OCI-LY1 (cell line): ENCODE measurements at regions not wholly inside any gene's neighbourhood (a gene's known extent, or its start where the extent isn't known, plus 50 kb on each side); places are given as distances from the start of the nearest gene placed in this dataset.

ENCODE experiments used
- CTCF ChIP-seq: fragments of 200-600 bp; sonication (generic), shearing (Covaris generic); IDR thresholded peaks from 2 replicates; pipeline ENCODE4 v1.5.1; 2017; ENCODE audit warnings: mild to moderate bottlenecking, antibody characterized with exemption, low read length, moderate library complexity, mixed read lengths
- EZH2 ChIP-seq: fragments of 200-600 bp; sonication (generic), shearing (Covaris generic); IDR thresholded peaks from 2 replicates; pipeline ENCODE4 v1.8.0; 2017; ENCODE audit warnings: borderline replicate concordance, mixed run types, mild to moderate bottlenecking, antibody characterized with exemption, low read length, moderate library complexity, mixed read lengths

DNA sequence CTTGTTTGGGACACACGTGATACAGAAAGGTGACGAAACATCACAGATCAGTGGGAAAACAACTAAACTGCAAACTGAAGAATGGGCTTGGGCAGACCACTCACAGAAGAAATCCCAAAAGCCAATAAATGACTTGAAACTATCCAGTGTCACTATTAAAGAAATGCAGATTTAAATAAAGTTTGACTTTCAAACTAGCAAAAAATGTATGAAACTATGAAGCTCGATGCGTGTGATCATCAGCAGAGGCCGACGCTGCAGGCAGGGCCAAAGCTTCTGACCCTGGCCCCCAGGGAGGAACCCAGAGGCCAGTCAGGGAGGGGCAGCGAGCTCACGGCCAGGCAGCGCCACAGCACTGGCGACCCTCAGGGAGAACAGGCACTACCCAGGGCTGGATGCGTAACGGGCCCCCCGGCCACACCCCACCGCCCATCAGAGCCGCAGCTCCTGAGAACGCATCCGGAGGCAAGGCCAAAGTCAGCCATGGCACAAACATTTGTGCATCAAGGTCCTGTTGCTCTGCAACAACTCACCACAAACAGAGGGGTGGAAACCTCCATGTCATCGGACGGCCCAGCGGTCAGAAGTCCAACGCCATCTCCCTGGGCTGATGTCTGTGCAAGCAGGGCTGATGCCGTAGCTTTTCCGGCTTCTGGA is 94.1 kb downstream of the YTHDF1 start:
- TF ChIP-seq CTCF, result no peak
- no peak for TF ChIP-seq EZH2
